ENCODE measurements at regions not wholly inside any gene's neighbourhood (a gene's known extent, or its start where the extent isn't known, plus 50 kb on each side); places are given as distances from the start of the nearest gene placed in this dataset.

- H3K9me2 ChIP-seq (ENCODE audit: insufficient read depth), result no peaks in the 10 kb centered on the region
- H3K4me1 ChIP-seq (ENCODE audit: insufficient read depth), result peaks cover 15% of the 10 kb centered on the region
- DNase-seq (ENCODE audit: low spot score), result no peak
- Mint-ChIP-seq H3K9me3 (no peaks in the 10 kb centered on the region), H3K4me3 (no peak overlapping the region), H3K27me3 (ENCODE audit: insufficient read depth, low read depth, poor library complexity) (peaks cover 22% of the 10 kb centered on the region), H3K4me1 (peaks cover 33% of the 10 kb centered on the region), H3K36me3 (ENCODE audit: low read depth) (no peaks in the 10 kb centered on the region), H3K27ac (no peak overlapping the region)
- peak overlapping the region; percentile 49; the same call in 1 of the 2 replicates for H3K4me2 ChIP-seq
- no peaks in the 10 kb centered on the region for H3K36me3 ChIP-seq (ENCODE audit: insufficient read depth)
- H3K4me3 ChIP-seq, result peak overlapping the region; percentile 44; the same call in 1 of the 2 replicates
- ATAC-seq, result no peak
- no peak overlapping the region for H2AFZ ChIP-seq
- H3K79me2 ChIP-seq (replicated peaks; ENCODE audit: insufficient read depth), result no peaks in the 10 kb centered on the region
- no peaks in the 10 kb centered on the region for H4K20me1 ChIP-seq (replicated peaks; ENCODE audit: insufficient read depth)
- H3K27me3 ChIP-seq (ENCODE audit: insufficient read depth), result peaks cover 15% of the 10 kb centered on the region; the same call in 1 of the 2 replicates
- no peak for TF ChIP-seq CREB1 (CRISPR knock-in tag; IDR thresholded peaks at IDR 0.05; ENCODE audit: low read depth)
- TF ChIP-seq NANOG (IDR thresholded peaks at IDR 0.05; ENCODE audit: borderline replicate concordance), result no peak
- no peak for TF ChIP-seq REST (IDR thresholded peaks at IDR 0.05; ENCODE audit: unreplicated experiment)
- no peak for TF ChIP-seq ZNF462 (CRISPR knock-in tag; IDR thresholded peaks at IDR 0.05)
- no peaks in the 10 kb centered on the region for H3F3A ChIP-seq (replicated peaks; ENCODE audit: low read depth)
- no peak overlapping the region for H3K27ac ChIP-seq (ENCODE audit: low read depth)
Observed at GRCh38 chr17:36842231-36842819, 95.0 kb upstream of the LHX1 start.

All from GM23338 (cell line).